Gastrocnemius medialis (tissue), 4 donors: ENCODE measurements at regions not wholly inside any gene's neighbourhood (a gene's known extent, or its start where the extent isn't known, plus 50 kb on each side); places are given as distances from the start of the nearest gene placed in this dataset.

ENCODE experiments used
- ATAC-seq, 2 donors: fragments of 150-250 bp; one replicate each; pipeline ENCODE4 v1.9.1; 2016
- DNase-seq, 2 donors: peaks; one replicate each; pipeline ENCODE4 v3.0.0-alpha.2; 2019
- H3K27ac ChIP-seq, 4 donors: fragments of 200-600 bp; sonication (generic); 1 replicate in 1 of 4; 2 replicates in 3 of 4; pipeline ENCODE4 v1.5.1; 2016 to 2018; ENCODE audit warnings: mild to moderate bottlenecking in 2 of 4, moderate library complexity in 1 of 4
- H3K27me3 ChIP-seq, 3 donors: fragments of 200-600 bp; sonication (generic) in 2 of 3; 1 replicate in 1 of 3; 2 replicates in 2 of 3; pipeline versions ENCODE4 v1.5.1 to v1.6.0; 2016 to 2019; ENCODE audit warnings: mild to moderate bottlenecking in 1 of 3, moderate library complexity in 1 of 3
- H3K36me3 ChIP-seq, 2 donors: fragments of 200-600 bp; sonication (generic) in 1 of 2; one replicate each; pipeline ENCODE4 v1.5.1; 2017 to 2018
- H3K4me1 ChIP-seq, 2 donors: fragments of 200-600 bp; sonication (generic) in 1 of 2; one replicate each; pipeline ENCODE4 v1.5.1; 2016 to 2017; ENCODE audit warnings: mild to moderate bottlenecking in 2 of 2
- H3K4me3 ChIP-seq, 4 donors: fragments of 200-600 bp; sonication (generic) in 3 of 4; 1 replicate in 1 of 4; 2 replicates in 3 of 4; pipeline ENCODE4 v1.5.1; 2016 to 2019; ENCODE audit warnings: mild to moderate bottlenecking in 2 of 4
- H3K9me3 ChIP-seq, 3 donors: fragments of 200-600 bp; sonication (generic) in 2 of 3; 1 replicate in 1 of 3; 2 replicates in 2 of 3; pipeline ENCODE4 v1.5.1; 2016 to 2019
- CTCF ChIP-seq, 5 experiments: fragments of 450-650 bp in 3 of 5; fragments of 200-600 bp in 2 of 5; sonication (generic) in 2 of 5; IDR thresholded peaks in 4 of 5; conservative IDR thresholded peaks in 1 of 5; 1 replicate in 4 of 5; 2 replicates in 1 of 5; pipeline ENCODE4 v1.5.1; 2016 to 2019; ENCODE audit warnings: antibody characterized with exemption in 5 of 5, mild to moderate bottlenecking in 3 of 5, moderate library complexity in 3 of 5
- POLR2A ChIP-seq, 2 donors: fragments of 450-650 bp; IDR thresholded peaks; one replicate each; pipeline ENCODE4 v1.6.1; 2017; ENCODE audit warnings: antibody characterized with exemption in 2 of 2, mild to moderate bottlenecking in 2 of 2, moderate library complexity in 2 of 2
- in situ Hi-C, 4 donors: fragments of 200-750 bp; cut with MboI; loops; one replicate each; pipeline versions ENCODE4 v1.15.0 to v1.8.0; 2017; ENCODE audit warnings: low sequenced_read_pairs in 4 of 4
- intact Hi-C: fragments of 100-400 bp; cut with DNase I; formaldehyde crosslinking; loops from one replicate; pipeline ENCODE4 v1.15.1; 2023; ENCODE audit warnings: low total_unique reads

- no peak for TF ChIP-seq POLR2A (IDR thresholded peaks at IDR 0.05)
- TF ChIP-seq CTCF (IDR thresholded peaks at IDR 0.05 in 4 of 5, conservative IDR thresholded peaks at IDR 0.05 in 1 of 5) = no peak
- no peaks in the 10 kb centered on the region for H3K9me3 ChIP-seq
- H3K4me3 ChIP-seq = no peak overlapping the region
- DNase-seq (no peak), ATAC-seq (no peak)
- H3K36me3 ChIP-seq = no peaks in the 10 kb centered on the region
- H3K27me3 ChIP-seq = no peaks in the 10 kb centered on the region
- no peaks in the 10 kb centered on the region for H3K4me1 ChIP-seq
- no peak overlapping the region for H3K27ac ChIP-seq
- in situ Hi-C loops = no loop called here
- intact Hi-C loops = no loop called here
Observed at GRCh38 chr4:121472937-121473721, 92.3 kb upstream of the QRFPR start.

- DNase-seq (no peak), ATAC-seq (no peak)
- TF ChIP-seq CTCF (IDR thresholded peaks at IDR 0.05 in 4 of 5, conservative IDR thresholded peaks at IDR 0.05 in 1 of 5) = no peak
- TF ChIP-seq POLR2A (IDR thresholded peaks at IDR 0.05) = no peak
- intact Hi-C loops = loop anchor here (10.0 kb wide), 1 partner anchor 270 kb away; no protein-coding TSS in a partner anchor
- H3K9me3 ChIP-seq = no peaks in the 10 kb centered on the region
- H3K4me3 ChIP-seq = no peak overlapping the region
- no peaks in the 10 kb centered on the region for H3K36me3 ChIP-seq
- no peaks in the 10 kb centered on the region for H3K4me1 ChIP-seq
- no peaks in the 10 kb centered on the region for H3K27me3 ChIP-seq
- no peak overlapping the region for H3K27ac ChIP-seq
- in situ Hi-C loops = no loop called here
Observed at GRCh38 chr4:121464854-121465253, 84.0 kb upstream of the QRFPR start.

- DNase-seq = no peak
- H3K4me3 ChIP-seq = no peak overlapping the region
- H3K4me1 ChIP-seq = no peaks in the 10 kb centered on the region
- H3K9me3 ChIP-seq = no peaks in the 10 kb centered on the region
- ATAC-seq = peak in 1 of 2 donors; percentile 39
- no peak overlapping the region for H3K27ac ChIP-seq
- in situ Hi-C loops (no loop called here), intact Hi-C loops (loop anchor here (10.0 kb wide), 1 partner anchor 272 kb away; no protein-coding TSS in a partner anchor)
- H3K36me3 ChIP-seq = no peaks in the 10 kb centered on the region
- H3K27me3 ChIP-seq = no peaks in the 10 kb centered on the region
- TF ChIP-seq CTCF (IDR thresholded peaks at IDR 0.05 in 4 of 5, conservative IDR thresholded peaks at IDR 0.05 in 1 of 5) = peak in 2 of 5 experiments; percentile 39
- TF ChIP-seq POLR2A (IDR thresholded peaks at IDR 0.05) = no peak
Observed at GRCh38 chr4:121462660-121463261, 81.9 kb upstream of the QRFPR start.

- no peak for DNase-seq
Observed at GRCh38 chr4:121459026-121459425, 78.2 kb upstream of the QRFPR start.

More at GRCh38 chr4:121459026-121459425, 78.2 kb upstream of the QRFPR start:
- Histone ChIP-seq H3K4me3 (no peak overlapping the region), H3K4me1 (no peaks in the 10 kb centered on the region), H3K36me3 (no peaks in the 10 kb centered on the region), H3K27ac (no peak overlapping the region), H3K9me3 (no peaks in the 10 kb centered on the region), H3K27me3 (peaks cover 0 to 5% (median 0%) of the 10 kb centered on the region in 3 donors)
- ATAC-seq = no peak
- intact Hi-C loops (no loop called here), in situ Hi-C loops (no loop called here)
- TF ChIP-seq POLR2A (IDR thresholded peaks at IDR 0.05) = no peak
- TF ChIP-seq CTCF (IDR thresholded peaks at IDR 0.05 in 4 of 5, conservative IDR thresholded peaks at IDR 0.05 in 1 of 5) = no peak
